HCT116 (cell line): ENCODE measurements at regions not wholly inside any gene's neighbourhood (a gene's known extent, or its start where the extent isn't known, plus 50 kb on each side); places are given as distances from the start of the nearest gene placed in this dataset.

Source experiments
- ATAC-seq: fragments of 200-7000 bp; cut with Tn5 transposase; 2 replicates; pipeline ENCODE4 v1.9.1; 2020; ENCODE audit warnings: mild to moderate bottlenecking, moderate library complexity
- BruUV-seq: library from RNA; stranded (reverse); fragments of 400-500 nt; replicated peaks from 2 replicates; lab custom pipeline; 2021; lab: Mats Ljungman, UMichigan
- CTCF ChIA-PET: fragments of 300-600 bp; sonication (Branson Sonifier 250); formaldehyde crosslinking; loops from one replicate; lab custom pipeline; 2021; ENCODE audit warnings: antibody characterized with exemption; lab: Charles Lee
- POLR2A ChIA-PET: fragments of 300-600, 350-600 bp; sonication (Branson Sonifier 250); formaldehyde crosslinking; loops from one replicate; lab custom pipeline; 2021; ENCODE audit warnings: antibody characterized with exemption; lab: Charles Lee
- RAD21 ChIA-PET, 2 experiments: fragments of 300-600 bp; sonication (Branson Sonifier 250); formaldehyde crosslinking; loops; one replicate each; lab custom pipeline; 2023; ENCODE audit warnings: low total read pairs in 2 of 2; ENCODE audit not compliant: uncharacterized antibody in 2 of 2, unreplicated experiment in 2 of 2, low non-redundant PET in 1 of 2; lab: Charles Lee
- DNase-seq: peaks from one replicate; pipeline ENCODE4 v3.0.0-alpha.2; 2010; ENCODE audit warnings: low read depth, low spot score
- H2AFZ ChIP-seq: fragments of 200-600 bp; shearing (Covaris generic), sonication (generic); 2 replicates; pipeline ENCODE4 v1.6.1; 2017; ENCODE audit warnings: low read depth, mixed run types, mixed read lengths, antibody characterized with exemption, low read length; ENCODE audit not compliant: poor library complexity, severe bottlenecking
- H3K27ac ChIP-seq: 2 replicates; pipeline ENCODE4 v1.5.1; 2012; ENCODE audit warnings: low read depth, low read length
- H3K27me3 ChIP-seq: fragments of 200-600 bp; sonication (generic); 2 replicates; pipeline ENCODE4 v1.6.1; 2016; ENCODE audit warnings: mixed run types, low read length, mixed read lengths; ENCODE audit not compliant: insufficient read depth
- H3K36me3 ChIP-seq, 2 experiments: fragments of 200-500 bp in 1 of 2; fragments of 200-600 bp in 1 of 2; sonication (Bioruptor generic) in 1 of 2; sonication (generic) in 1 of 2; 2 replicates each; pipeline versions ENCODE4 v1.5.1 to v1.6.1; 2014 to 2016; ENCODE audit warnings: low read length in 2 of 2, inconsistent platforms in 1 of 2, mixed read lengths in 1 of 2, mixed run types in 1 of 2; ENCODE audit not compliant: insufficient read depth in 2 of 2, control insufficient read depth in 1 of 2
- H3K4me1 ChIP-seq, 2 experiments: fragments of 200-600 bp in 1 of 2; sonication (generic) in 1 of 2; 2 replicates each; pipeline versions ENCODE4 v1.5.1 to v1.6.1; 2012 to 2017; ENCODE audit warnings: low read length in 2 of 2, inconsistent platforms in 1 of 2, mild to moderate bottlenecking in 1 of 2, mixed read lengths in 1 of 2, mixed run types in 1 of 2, moderate library complexity in 1 of 2; ENCODE audit not compliant: insufficient read depth in 2 of 2, control insufficient read depth in 1 of 2
- H3K4me2 ChIP-seq: fragments of 200-600 bp; sonication (generic); 2 replicates; pipeline ENCODE4 v1.6.1; 2017; ENCODE audit warnings: mixed run types, low read length, mixed read lengths
- H3K4me3 ChIP-seq, 2 experiments: fragments of 200-600 bp in 1 of 2; sonication (generic) in 1 of 2; replicated peaks in 1 of 2; 2 replicates each; pipeline ENCODE4 v1.5.1; 2011 to 2016; ENCODE audit warnings: low read length in 2 of 2, control low read depth in 1 of 2, low read depth in 1 of 2, mild to moderate bottlenecking in 1 of 2, mixed read lengths in 1 of 2, mixed run types in 1 of 2
- H3K79me2 ChIP-seq: fragments of 200-600 bp; sonication (generic); 2 replicates; pipeline ENCODE4 v1.6.1; 2017; ENCODE audit warnings: mild to moderate bottlenecking, mixed run types, low read length, moderate library complexity, mixed read lengths; ENCODE audit not compliant: insufficient read depth
- H3K9ac ChIP-seq: fragments of 200-600 bp; sonication (generic); 2 replicates; pipeline ENCODE4 v1.6.1; 2016; ENCODE audit warnings: low read length, mixed read lengths
- H3K9me2 ChIP-seq: fragments of 200-600 bp; sonication (generic), shearing (Covaris generic); 2 replicates; pipeline ENCODE4 v1.6.1; 2017; ENCODE audit warnings: mixed run types, mild to moderate bottlenecking, moderate library complexity; ENCODE audit not compliant: insufficient read depth
- H3K9me3 ChIP-seq, 2 experiments: fragments of 200-500 bp in 1 of 2; fragments of 200-600 bp in 1 of 2; sonication (Bioruptor generic) in 1 of 2; sonication (generic) in 1 of 2; 2 replicates each; pipeline ENCODE4 v1.6.1; 2014 to 2017; ENCODE audit warnings: low read length in 2 of 2, mixed read lengths in 2 of 2, inconsistent platforms in 1 of 2, low read depth in 1 of 2, mild to moderate bottlenecking in 1 of 2, mixed run types in 1 of 2, moderate library complexity in 1 of 2; ENCODE audit not compliant: control insufficient read depth in 1 of 2, insufficient read depth in 1 of 2
- H4K20me1 ChIP-seq: fragments of 200-600 bp; sonication (generic), shearing (Covaris generic); 2 replicates; pipeline ENCODE4 v1.6.1; 2017; ENCODE audit warnings: mixed run types, mild to moderate bottlenecking, moderate library complexity; ENCODE audit not compliant: insufficient read depth
- CBX3 ChIP-seq: IDR thresholded peaks from 2 replicates; pipeline ENCODE4 v1.6.1; 2012; ENCODE audit warnings: low read depth
- EGR1 ChIP-seq: IDR thresholded peaks from 2 replicates; pipeline ENCODE4 v1.6.1; 2012; ENCODE audit warnings: low read depth
- ELF1 ChIP-seq: IDR thresholded peaks from 2 replicates; pipeline ENCODE4 v1.6.1; 2012; ENCODE audit warnings: low read depth, borderline replicate concordance
- EZH2 ChIP-seq: fragments of 200-600 bp; sonication (generic); IDR thresholded peaks from 2 replicates; pipeline ENCODE4 v1.6.1; 2017; ENCODE audit warnings: antibody characterized with exemption, mixed run types
- EZH2phosphoT487 ChIP-seq: fragments of 200-600 bp; IDR thresholded peaks from 2 replicates; pipeline ENCODE4 v1.6.1; 2018; ENCODE audit warnings: antibody characterized with exemption, borderline replicate concordance
- JUND ChIP-seq: IDR thresholded peaks from 2 replicates; pipeline ENCODE4 v1.6.1; 2012
- SIN3A ChIP-seq: IDR thresholded peaks from 2 replicates; pipeline ENCODE4 v1.6.1; 2012; ENCODE audit warnings: low read depth
- SRF ChIP-seq: IDR thresholded peaks from 2 replicates; pipeline ENCODE4 v1.6.1; 2012; ENCODE audit warnings: low read depth
- YY1 ChIP-seq: IDR thresholded peaks from 2 replicates; pipeline ENCODE4 v1.6.1; 2011; ENCODE audit warnings: low read length, low read depth, moderate library complexity, mild to moderate bottlenecking; ENCODE audit not compliant: insufficient replicate concordance; ENCODE audit errors: extremely low read depth
- ZFX ChIP-seq: fragments of 450-650 bp; IDR thresholded peaks from 2 replicates; pipeline ENCODE4 v1.6.1; 2017
- ZNF274 ChIP-seq: fragments of 200-500 bp; sonication (Bioruptor generic); IDR thresholded peaks from 2 replicates; pipeline ENCODE4 v1.6.1; 2014; ENCODE audit warnings: mild to moderate bottlenecking, low read depth, low read length, inconsistent platforms
- intact Hi-C: fragments of 100-400 bp; cut with micrococcal nuclease; formaldehyde crosslinking; loops from 2 replicates; pipeline ENCODE4 v1.10.0; 2022
- TF ChIP-seq, protein P1 (sequence below): IDR thresholded peaks from 2 replicates; pipeline ENCODE4 v1.6.1; 2012
- TF ChIP-seq, protein P2 (sequence below): IDR thresholded peaks from 2 replicates; pipeline ENCODE4 v1.6.1; 2012
- TF ChIP-seq, protein P3 (sequence below), 3 experiments: fragments of 200-600 bp in 1 of 3; sonication (generic) in 1 of 3; IDR thresholded peaks in 2 of 3; conservative IDR thresholded peaks in 1 of 3; 2 replicates each; pipeline ENCODE4 v1.5.1; 2012 to 2017; ENCODE audit warnings: low read depth in 2 of 3, low read length in 2 of 3, antibody characterized with exemption in 1 of 3, borderline replicate concordance in 1 of 3, control low read depth in 1 of 3, mild to moderate bottlenecking in 1 of 3, mixed read lengths in 1 of 3, mixed run types in 1 of 3, moderate library complexity in 1 of 3; ENCODE audit not compliant: insufficient read depth in 1 of 3
- TF ChIP-seq, protein P4 (sequence below): IDR thresholded peaks from 2 replicates; pipeline ENCODE4 v1.6.1; 2011; ENCODE audit warnings: mild to moderate bottlenecking, low read length, moderate library complexity; ENCODE audit not compliant: insufficient replicate concordance; ENCODE audit errors: extremely low read depth

DNA sequence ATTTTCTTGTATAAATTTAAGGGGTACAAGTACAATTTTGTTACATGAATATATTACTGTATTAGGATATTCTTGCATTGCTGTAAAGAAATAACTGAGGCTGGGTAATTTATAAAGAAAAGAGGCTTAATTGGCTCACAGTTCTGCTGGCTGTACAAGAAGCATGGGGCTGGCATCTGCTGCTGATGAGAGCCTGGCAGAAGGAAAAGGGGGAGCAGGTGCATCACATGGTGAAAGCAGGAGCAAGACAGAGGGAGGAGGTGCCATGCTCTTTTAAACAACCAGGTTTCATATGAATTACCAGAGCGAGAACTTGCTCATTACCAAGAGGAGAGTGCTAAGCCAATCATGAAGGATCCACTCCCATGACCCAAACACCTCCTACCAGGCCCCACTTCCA is 399.5 kb upstream of the RAB6C start:
- Histone ChIP-seq H3K4me1 (no peaks in the 10 kb centered on the region), H4K20me1 (no peaks in the 10 kb centered on the region), H3K9me3 (no peaks in the 10 kb centered on the region), H3K27ac (no peak overlapping the region), H3K36me3 (no peaks in the 10 kb centered on the region), H2AFZ (no peak overlapping the region), H3K9me2 (no peaks in the 10 kb centered on the region), H3K27me3 (peaks cover 10% of the 10 kb centered on the region), H3K4me3 (no peak overlapping the region), H3K79me2 (no peaks in the 10 kb centered on the region), H3K9ac (no peak overlapping the region), H3K4me2 (no peak overlapping the region)
- ChIA-PET RAD21 (no interaction called here), POLR2A (no interaction called here), CTCF (no interaction called here)
- no peak for TF ChIP-seq EZH2phosphoT487
- TF ChIP-seq SIN3A, result no peak
- TF ChIP-seq, protein P1, sequence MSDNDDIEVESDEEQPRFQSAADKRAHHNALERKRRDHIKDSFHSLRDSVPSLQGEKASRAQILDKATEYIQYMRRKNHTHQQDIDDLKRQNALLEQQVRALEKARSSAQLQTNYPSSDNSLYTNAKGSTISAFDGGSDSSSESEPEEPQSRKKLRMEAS, result no peak
- no peak for TF ChIP-seq EZH2
- TF ChIP-seq, protein P2, sequence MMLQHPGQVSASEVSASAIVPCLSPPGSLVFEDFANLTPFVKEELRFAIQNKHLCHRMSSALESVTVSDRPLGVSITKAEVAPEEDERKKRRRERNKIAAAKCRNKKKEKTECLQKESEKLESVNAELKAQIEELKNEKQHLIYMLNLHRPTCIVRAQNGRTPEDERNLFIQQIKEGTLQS, result no peak
- no peak for TF ChIP-seq ELF1
- no peak for TF ChIP-seq CBX3
- TF ChIP-seq YY1, result no peak
- TF ChIP-seq EGR1, result no peak
- TF ChIP-seq SRF, result no peak
- TF ChIP-seq, protein P3, sequence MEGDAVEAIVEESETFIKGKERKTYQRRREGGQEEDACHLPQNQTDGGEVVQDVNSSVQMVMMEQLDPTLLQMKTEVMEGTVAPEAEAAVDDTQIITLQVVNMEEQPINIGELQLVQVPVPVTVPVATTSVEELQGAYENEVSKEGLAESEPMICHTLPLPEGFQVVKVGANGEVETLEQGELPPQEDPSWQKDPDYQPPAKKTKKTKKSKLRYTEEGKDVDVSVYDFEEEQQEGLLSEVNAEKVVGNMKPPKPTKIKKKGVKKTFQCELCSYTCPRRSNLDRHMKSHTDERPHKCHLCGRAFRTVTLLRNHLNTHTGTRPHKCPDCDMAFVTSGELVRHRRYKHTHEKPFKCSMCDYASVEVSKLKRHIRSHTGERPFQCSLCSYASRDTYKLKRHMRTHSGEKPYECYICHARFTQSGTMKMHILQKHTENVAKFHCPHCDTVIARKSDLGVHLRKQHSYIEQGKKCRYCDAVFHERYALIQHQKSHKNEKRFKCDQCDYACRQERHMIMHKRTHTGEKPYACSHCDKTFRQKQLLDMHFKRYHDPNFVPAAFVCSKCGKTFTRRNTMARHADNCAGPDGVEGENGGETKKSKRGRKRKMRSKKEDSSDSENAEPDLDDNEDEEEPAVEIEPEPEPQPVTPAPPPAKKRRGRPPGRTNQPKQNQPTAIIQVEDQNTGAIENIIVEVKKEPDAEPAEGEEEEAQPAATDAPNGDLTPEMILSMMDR (IDR thresholded peaks at IDR 0.05 in 2 of 3, conservative IDR thresholded peaks at IDR 0.05 in 1 of 3; ENCODE audit: borderline replicate concordance in 1 of 3, insufficient read depth in 1 of 3, low read depth in 2 of 3, low read length in 2 of 3), result no peak
- TF ChIP-seq JUND, result no peak
- TF ChIP-seq, protein P4, sequence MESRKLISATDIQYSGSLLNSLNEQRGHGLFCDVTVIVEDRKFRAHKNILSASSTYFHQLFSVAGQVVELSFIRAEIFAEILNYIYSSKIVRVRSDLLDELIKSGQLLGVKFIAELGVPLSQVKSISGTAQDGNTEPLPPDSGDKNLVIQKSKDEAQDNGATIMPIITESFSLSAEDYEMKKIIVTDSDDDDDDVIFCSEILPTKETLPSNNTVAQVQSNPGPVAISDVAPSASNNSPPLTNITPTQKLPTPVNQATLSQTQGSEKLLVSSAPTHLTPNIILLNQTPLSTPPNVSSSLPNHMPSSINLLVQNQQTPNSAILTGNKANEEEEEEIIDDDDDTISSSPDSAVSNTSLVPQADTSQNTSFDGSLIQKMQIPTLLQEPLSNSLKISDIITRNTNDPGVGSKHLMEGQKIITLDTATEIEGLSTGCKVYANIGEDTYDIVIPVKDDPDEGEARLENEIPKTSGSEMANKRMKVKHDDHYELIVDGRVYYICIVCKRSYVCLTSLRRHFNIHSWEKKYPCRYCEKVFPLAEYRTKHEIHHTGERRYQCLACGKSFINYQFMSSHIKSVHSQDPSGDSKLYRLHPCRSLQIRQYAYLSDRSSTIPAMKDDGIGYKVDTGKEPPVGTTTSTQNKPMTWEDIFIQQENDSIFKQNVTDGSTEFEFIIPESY, result no peak
- no peak for TF ChIP-seq ZNF274
- no peak for TF ChIP-seq ZFX
- DNase-seq, result no peak
- BruUV-seq, result no TSS peak
- no peak for ATAC-seq
- intact Hi-C loops, result no loop called here
